AG20443 (cell line): ENCODE measurements at regions not wholly inside any gene's neighbourhood (a gene's known extent, or its start where the extent isn't known, plus 50 kb on each side); places are given as distances from the start of the nearest gene placed in this dataset.
"Not testable (repeated sequence)": the region's sequence is repeated elsewhere in the genome, so short reads cannot be mapped to it uniquely, and the experiment has no call there.

ENCODE experiments used
- DNase-seq: peaks from one replicate; pipeline ENCODE4 v3.0.0; 2012; ENCODE audit warnings: low spot score, mixed read lengths

DNA sequence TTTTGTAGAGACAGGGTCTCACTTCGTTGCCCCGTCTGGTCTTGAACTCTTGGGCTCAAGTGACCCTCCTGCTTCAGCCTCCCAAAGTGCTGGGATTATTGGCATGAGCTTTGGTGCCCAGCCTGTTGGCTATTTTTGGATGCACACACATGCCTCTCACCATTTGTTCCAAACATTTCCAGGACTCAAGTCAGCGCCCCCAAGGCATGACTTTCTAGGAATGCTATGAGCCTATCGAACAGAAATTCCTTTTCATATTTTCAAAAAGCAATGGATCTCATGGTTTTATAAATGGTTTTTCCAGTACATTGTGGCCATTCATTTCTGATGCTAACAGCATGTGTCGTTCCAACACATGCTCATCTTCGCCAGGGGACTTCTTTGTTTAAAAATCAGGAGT lies 119.3 kb upstream of the NAA20 start:
- no peak for DNase-seq

DNA sequence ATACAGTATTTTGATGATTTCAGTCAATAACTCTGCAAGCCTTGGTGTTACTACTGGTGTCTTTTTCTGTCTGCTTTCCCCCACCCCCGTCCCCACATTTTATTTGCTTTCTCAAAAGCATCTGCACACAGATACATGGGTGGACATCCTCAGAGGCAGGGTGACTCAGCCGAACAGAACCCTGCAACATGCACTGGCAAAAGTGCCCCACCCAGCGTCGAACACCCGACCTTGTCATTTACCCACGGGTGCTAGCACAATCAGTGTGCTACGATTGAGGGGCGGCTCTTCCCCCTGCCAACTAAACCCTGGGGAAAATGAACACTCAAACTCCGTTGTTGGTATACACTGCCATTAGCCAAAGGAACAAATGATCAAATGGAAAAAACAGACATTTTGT lies 115.9 kb upstream of the NAA20 start:
- DNase-seq, result no peak

DNA sequence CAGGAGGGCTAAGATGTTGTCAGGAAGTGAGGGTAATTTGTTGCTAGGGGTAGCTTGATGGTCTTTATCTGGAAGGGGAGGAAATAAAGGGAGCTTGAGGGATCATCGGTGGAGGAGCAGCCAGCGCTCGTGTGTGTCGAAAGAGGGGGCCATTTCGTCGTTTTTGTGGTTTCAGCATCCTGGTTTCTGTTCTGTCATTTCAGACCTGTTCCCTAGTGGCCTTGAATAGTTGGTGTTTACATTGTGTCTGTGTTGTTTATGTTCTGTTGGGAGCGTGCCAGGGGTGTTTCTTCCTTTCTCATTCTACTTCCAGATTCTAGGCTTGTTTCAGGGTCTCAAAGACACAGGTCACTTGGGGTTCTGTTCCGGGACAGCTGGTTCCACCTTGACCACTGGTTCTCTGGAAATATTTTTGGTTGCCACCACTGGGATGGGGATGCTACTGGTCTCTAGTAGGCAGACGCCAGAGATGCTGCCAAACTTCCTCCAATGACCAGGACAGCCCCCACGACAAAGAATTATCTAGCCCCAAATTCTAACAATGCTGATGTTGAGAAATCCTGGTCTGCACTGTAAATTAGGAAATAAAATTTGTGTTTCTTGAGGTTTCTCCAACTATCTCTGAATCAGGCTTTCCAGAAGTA lies 113.9 kb upstream of the NAA20 start:
- no peak for DNase-seq

DNA sequence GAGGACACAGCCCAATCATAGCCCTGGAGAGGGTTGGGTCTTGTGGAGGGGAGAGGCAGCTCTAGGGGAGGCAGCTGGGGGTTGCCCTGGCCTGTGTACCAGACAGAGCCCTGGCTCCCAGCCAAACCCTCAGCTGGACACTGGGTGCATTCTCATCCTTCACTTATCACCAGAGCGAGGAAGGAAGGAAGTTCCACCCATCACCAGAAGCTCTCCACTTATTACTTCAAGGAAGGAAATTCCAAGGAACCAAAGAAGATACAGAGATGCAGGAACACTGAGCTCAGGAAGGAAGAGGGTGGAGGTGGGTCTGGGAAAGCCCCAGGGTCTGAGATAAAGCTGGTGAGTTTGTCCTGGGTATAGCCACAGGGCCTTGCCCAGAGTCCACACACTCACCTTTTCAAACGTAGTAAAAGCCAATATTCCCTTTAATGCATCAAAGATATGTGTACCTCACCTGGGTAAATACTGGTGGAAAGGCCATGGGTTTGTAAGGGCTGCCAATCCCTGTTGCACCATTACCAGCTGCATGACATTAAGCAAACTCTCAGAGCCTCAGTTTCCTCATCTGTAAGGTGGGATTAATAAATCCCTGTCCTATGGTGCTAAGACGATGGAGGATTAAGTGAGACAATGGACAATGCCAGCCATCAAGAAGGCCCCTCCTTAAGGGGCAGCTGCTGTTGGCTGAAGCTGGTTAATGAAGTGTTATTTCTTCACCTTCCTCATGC lies 109.7 kb upstream of the NAA20 start:
- no peak for DNase-seq

DNA sequence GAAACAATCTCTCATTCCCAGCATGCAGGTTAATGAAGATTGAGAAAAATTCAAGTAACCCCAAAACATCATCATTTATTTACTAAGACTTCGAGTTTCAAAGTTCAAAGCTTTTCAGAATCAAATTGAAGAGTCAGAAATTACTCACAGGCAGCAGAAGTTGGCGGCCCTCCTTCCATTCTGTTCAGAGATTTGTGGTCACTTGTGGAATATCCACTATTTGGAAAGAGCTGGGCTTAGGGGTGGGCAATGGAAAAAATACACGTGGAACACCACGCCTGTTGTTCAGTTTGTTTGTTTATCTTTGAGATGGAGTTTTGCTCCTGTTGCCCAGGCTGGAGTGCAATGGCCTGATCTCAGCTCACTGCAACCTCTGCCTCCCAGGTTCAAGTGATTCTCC lies 108.6 kb upstream of the NAA20 start:
- DNase-seq, result no peak

DNA sequence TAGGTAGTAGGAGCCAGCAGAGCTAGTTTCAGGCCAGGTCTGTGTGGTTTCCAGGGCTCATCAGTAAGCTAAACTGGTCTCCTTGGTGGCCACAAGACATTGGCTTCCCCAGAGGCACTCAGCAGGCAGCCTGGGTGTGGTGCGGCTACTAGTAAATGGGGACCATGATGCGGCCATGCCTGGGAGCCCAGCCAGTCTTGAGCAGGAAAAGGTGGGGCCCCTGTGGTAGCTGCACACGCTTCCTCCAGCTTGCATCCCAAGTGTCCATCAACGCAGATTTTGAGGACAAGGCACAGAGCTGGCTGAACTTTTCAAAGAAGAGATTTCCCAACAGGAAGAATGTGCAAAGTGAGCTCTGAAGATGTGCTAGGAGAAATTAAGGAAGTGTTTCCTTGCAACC lies 107.4 kb upstream of the NAA20 start:
- DNase-seq, result peak; percentile 73

DNA sequence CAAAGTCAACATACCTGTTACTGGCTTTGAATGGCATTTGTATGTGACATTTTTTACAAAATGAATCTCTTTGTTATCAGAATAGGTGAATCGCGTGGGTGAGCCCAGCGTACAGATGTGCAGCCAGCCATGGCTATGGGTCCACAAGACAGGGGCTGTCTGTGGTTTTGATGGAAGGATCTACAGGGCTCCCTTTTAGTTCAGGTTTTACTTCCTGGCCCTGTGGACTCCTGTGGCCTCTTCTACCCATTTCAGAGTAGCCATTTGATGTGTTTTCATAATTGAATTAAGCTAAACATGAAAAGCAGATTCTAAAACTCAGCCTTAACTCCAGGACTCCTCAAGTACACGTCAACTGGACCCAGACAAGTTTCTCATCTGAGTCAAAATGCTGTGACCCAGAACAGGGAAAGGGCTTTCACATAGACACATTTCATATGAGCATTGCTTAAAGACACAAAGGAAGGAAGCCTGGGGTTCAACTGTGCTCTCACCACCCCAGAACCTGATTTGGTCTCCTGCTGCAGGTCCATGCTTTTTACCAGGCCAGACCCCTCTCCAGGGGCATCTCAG lies 105.3 kb upstream of the NAA20 start:
- no peak for DNase-seq

DNA sequence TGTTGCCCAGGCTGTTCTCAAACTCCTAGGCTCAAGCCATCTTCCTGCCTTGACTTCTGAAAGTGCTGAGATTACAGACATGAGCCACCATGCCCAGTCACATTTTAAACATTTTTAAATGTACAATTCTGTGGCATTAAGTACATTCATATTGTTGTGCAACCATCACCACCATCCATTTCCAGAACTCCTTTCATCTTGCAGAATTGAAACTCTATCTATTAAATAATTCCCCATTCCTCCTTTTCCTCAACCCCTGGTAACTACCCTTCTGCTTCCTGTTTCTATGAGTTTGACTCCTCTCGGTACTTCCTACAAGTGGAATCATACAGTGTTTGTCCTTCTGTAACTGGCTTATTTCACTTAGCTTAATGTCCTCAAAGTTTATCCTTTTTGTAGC lies 103.8 kb upstream of the NAA20 start:
- no peak for DNase-seq

DNA sequence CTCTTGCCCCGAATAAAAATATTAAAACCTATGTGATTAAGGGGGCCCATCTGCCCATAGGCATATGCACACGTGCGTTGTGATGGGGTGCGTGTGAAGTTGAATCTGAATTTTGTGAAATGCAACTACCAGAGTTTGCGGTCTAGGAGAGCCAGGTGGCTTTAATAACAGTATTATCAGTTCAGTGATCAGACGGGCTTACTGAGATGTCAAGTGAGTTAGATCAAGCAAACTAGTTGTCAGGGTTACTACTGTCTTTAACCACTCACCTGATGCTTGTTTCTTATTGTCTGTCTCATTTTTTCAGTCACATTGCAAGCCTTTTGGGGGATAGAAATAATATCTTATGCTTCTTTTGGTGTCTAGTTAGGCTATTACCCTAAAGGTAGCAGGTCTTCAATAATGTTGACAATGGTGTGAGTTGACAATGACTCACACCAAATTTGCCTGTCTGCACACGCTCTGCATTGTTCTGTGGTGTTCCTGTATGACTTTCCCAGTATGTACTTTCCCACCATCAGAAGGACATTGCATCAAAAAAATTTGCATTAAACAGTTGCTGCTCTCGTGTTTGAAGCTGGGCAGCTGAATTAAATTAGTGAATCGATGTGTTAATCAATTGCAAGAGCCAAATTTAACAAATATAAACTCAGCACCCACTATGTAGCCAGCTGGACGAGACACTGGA lies 103.1 kb upstream of the NAA20 start:
- no peak for DNase-seq

DNA sequence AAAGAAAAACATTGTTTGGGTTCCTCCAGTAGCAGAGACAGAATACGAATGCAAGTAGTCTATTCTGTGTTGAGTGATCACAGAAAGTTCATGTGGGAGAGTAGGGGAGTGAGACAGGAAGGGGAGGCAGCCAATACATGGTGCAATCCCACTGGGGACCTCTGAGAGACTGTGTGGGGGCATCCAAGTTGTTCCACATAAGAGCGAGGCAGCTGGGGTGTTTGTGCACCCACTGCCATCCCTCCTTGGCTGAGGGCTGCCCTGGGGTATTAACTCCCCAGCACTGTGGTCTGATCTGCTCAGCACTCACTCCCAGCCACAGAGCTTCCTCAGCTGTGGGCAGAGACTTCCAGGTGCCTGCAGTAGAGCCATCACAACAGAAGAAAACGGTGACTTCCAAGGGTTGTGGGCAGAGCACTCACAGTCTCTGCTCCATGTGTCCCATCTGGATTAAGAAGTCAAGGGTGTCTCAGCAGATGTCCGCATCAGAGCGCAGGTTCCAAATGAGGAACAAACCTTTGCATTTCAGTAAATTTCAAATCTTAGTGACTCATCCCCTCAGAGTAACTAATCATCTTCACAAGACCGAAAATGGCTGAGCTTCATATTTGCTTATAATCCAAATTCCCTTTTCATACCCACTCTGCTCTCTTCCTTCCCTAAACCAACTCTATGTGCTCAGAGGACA lies 101.9 kb upstream of the NAA20 start:
- no peak for DNase-seq

DNA sequence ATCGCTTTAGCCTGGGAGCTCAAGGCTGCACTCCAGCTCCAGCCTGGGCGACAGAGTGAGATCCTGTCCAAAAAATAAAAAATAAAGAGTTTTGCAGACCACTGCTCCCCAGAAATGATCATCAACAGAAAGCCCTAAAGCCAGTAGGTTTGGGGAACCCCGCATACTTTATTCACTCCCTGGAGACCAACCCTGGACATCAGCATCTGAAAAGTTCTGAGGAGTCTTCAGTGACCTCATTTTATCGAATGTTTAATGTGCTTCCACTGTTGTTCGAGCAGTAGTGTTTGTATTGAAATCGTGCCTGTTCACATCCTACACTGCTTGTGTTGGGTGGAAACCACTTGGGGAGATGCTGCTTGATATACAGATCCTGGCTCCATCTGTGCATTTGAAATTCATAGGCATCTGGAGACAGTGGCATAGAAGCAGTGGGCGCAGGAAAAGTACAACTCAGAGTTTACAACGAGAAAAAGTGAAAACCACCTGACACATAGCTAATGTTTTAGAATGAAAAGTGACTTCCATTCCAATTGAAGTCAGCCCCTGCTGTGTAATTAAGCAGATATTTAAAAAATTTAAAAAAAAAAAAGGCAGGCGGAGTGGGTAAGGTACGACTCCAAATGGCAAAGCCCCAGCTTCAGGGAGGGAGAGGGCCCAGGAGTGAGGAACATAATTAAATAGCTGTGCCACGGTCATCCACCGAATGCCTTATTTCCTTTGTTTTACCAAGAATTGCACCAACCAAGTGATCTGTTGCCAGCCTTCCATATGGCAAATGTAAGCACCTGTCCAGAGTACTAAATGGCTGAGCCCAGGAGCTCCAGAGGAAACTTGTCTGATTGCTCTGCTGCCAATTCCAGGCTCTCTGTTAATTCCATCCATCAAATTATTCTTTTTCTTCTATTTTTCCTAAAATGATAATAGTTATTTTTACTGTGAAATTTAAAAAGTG lies 100.4 kb upstream of the NAA20 start:
- no peak for DNase-seq

DNA sequence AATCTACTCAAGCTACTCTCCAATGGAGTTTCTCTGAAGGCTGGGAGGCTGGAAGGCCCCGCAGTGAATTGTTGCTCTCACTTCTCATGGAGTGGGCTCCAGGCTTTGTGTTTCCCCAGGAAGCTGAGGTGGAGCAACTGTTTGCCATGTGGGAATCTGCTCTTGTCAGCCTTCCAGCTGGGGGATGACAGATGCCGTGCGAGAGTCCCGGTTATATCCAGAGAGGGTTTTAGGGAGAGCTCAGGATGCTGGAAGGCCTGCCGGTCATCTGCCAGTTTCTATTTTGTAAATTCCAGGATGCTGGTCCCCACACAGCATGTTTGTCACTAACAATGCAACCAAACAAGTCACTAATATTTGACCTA lies 98.2 kb upstream of the NAA20 start:
- no peak for DNase-seq

DNA sequence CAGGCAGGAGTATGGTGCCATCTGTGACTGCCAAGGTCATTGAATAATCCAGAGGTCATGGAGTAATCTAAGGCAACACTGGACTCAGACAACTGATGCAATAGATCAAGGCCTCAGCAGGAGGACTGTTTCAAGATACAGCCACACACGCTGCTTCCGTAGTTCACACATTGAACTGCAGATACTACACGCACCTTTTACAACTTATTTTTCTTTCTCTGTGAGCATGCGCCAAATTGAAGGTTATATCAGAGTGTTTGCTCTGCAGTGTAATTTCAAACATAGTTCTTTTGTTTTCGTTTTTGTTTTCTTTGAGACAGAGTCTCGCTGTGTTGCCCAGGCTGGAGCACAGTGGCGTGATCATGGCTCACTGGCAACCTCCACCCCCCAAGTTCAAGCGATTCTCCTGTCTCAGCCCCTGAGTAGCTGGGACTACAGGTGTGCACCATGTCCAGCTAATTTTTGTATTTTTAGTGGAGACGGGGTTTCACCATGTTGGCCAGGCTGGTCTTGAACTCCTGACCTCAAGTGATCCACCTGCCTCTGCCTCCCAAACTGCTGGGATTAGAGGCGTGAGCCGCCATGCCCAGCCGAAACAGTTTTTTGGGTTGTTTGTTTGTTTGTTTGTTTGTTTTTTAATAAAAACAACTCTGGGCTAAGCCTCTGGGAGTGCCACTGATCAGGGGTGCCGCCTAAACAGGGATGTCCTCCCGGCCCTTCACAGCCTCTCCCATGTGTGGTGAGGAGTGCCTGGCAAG lies 96.6 kb upstream of the NAA20 start:
- no peak for DNase-seq

DNA sequence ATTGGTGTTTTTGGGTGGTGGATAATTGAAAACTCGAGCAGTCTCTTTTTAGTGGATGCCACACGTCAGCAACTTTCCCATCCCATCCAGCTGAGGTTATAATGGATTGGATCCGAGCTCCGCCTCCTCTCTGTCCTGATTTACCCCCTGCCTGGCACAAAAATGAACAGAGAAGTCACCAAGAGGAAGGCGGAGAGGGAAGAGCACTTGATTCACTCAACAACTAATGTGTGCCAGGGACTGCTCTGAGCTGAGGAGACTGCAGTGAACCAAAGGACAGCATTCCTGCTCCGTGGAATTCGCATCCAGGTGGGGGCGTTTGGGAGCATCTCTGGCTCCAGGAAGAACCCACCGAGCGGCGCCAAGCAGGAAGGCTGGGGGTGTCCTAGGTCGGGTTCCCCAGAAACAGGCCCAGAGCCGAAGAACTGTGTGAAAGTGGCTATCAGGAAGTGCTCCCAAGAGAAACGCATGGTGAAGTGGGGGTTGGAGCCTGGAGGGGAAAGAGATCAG lies 95.8 kb upstream of the NAA20 start:
- peak; percentile 72 for DNase-seq

DNA sequence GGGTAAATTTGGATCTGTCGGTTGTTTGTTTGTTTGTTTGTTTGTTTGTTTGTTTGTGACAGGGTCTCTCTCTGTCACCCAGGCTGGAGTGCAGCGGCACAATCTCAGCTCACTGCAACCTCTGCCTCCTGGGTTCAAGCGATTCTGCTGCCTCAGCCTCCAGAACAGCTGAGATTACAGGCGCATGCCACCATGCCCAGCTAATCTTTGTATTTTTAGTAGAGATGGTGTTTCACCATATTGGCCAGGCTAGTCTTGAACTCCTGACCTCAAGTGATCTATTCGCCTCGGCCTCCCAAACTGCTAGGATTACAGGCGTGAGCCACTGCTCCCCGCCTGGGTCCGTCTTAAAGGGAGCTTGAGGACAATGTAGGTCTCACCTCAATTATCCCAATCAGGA lies 95.3 kb upstream of the NAA20 start:
- not testable (repeated sequence) for DNase-seq

DNA sequence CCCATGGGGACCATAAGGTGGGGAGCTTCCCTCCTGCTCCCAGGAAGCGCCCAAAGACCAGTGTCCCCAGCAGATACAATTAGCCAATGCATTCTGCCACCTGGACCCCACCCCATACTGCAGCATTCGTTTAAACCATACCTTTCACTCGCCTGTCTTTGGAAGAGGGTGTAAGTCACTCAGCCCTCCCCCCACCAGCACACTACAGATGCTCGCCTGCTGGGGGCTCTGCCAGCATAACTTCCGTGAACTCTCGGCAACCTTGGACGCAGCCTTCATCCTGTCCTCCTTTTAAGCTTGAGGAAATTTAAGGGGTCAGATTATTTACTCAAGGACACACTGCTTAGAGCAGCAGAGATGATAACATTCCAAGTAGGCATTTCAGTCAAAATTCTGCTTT lies 94.4 kb upstream of the NAA20 start:
- DNase-seq, result no peak

DNA sequence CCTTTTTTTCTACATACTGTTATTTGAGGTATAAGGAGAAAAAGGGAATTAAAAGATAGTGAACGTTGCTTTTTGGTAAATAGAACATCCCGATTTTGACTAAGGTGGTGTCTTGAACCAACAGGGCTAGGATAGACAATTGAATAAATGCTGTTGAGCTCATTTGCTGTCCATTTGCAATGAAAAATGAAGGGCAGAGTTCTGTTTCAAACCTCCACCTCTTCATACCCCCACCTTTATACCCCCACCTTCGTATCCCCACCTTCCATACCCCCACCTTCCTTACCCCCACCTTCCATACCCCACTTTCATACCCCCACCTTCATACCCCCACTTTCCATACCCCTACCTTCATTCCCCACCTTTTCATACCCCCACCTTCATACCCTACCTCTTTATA lies 93.4 kb upstream of the NAA20 start:
- no peak for DNase-seq

DNA sequence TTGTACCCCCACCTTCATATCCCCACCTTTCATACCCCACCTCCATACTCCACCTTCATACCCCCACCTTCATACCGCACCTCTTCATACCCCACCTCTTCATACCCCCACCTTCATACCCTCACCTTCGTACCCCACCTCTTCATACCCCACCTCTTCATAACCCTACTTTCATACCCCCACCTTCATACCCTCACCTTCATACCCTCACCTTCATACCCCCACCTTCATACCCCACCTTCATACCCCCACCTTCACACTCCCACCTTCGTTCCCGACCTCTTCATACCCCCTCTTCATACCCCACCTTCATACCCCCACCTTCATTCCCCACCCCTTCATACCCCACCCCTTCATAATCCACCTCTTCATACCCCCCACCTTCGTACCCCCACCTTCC lies 92.9 kb upstream of the NAA20 start:
- DNase-seq, result no peak

DNA sequence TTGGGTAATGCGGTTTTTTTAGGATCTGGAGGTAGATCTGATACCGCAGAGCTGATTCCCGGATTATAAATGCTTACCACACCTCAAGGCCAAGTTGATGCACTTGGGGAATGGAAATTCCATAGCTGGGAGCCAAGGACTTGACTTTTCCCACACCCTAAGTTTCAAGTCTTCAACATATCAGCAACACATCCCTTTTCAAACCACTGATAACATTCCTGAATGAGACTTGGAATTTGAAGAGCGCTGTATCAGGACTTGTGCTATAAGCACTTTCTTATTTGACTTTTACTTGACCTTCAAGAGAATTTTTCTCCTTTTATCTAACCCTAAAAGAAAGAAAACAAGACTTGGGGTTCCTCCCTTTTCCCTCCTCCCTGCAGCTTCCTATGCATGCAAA lies 90.6 kb upstream of the NAA20 start:
- no peak for DNase-seq

DNA sequence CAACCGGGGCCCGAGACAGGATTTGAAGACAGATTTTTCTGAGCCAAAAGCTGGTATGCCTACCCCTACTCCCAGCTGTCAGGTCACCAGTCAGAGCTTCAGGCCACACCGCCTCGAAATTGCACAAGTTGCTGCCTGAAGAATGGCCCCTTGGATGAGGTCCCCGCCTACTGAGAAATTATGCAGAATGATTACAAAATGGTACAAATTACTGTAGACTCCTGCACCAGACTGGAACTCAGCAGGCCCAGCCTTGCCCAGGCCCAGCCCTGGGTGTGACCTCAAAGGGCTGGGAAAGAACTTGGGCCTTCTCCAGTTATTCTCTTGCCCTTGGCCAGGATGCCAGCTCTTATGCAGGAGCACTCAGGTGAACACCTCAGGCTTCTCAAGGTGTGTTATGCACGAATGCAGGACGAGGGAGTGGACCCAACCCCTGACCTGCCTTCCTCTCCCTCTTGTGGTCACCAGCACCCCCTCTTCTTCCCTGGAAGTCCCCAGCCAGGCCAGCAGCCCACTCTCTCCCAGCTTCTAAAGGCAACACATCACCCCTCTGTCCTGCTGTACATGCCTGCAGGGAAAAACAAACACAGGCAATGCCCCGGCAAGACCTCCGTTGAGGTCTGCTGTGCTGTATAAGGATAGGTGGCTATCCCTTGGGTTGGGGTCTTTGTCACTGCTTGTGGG lies 88.7 kb upstream of the NAA20 start:
- DNase-seq, result peak; percentile 25
